HG02938 (cell line): ENCODE measurements at regions not wholly inside any gene's neighbourhood (a gene's known extent, or its start where the extent isn't known, plus 50 kb on each side); places are given as distances from the start of the nearest gene placed in this dataset.
"Not testable (repeated sequence)": the region's sequence is repeated elsewhere in the genome, so short reads cannot be mapped to it uniquely, and the experiment has no call there.

ENCODE experiments used
- ATAC-seq: cut with Tn5 transposase; IDR thresholded peaks from one replicate; pipeline ENCODE4 v1.9.1; 2021; ENCODE audit warnings: mild to moderate bottlenecking, moderate library complexity; ENCODE audit not compliant: unreplicated experiment

DNA sequence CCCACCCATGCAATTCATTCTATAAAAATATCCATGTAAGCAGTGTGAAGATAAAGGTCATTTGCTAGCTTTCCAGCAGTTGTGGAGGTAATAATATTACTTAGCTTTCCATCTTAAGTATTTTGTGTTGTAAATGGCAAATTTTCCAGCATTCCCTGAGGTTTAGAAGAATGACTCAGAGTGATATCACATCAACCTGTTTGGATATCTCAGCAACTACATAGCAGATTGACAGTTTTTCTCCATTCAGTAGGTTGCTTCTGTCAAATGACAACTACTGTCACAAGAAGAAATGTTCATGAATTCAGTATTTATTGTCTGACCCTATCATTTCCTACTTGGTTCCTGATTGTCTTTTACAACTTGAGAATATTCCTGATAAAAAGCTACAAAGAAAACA, 434.9 kb upstream of the GALNTL6 start:
- no peak for ATAC-seq

DNA sequence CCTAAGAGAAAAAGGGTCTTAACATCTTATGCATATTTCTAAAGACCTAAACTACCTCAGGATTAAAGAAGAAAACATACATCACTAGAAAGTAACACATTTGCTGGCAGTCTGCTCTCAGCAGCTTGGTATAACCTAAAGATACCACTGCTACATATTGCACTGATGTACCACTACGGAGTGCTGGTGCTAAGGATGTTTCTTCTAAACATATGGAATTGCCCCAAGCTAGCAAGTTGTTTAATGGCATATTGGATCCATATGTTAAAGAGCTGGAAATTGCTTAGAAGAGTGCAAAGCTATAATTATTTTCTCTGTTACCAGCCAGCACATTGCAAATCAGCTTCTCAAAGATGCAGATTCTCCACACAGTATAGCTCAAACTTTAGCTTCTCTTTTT, 436.5 kb upstream of the GALNTL6 start:
- no peak for ATAC-seq

DNA sequence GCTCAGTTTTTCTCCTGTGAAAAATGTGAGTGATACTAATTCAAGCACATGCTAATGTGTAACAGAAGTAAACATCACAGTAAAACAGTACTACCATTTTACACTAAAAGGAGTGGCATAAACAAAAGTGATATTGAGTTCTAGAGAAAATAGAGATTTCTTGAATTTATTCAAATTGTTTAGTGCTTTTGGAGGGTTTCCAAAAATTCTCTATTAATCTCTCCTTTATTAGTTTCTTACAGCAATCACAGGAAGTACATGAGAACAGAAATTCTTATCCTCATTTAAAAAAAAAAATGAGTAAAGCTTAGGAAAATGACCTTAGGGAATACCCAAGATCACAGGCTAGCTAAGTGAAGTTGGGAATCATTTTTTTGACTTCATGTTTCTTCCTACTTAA, 459.7 kb upstream of the GALNTL6 start:
- ATAC-seq, result no peak

DNA sequence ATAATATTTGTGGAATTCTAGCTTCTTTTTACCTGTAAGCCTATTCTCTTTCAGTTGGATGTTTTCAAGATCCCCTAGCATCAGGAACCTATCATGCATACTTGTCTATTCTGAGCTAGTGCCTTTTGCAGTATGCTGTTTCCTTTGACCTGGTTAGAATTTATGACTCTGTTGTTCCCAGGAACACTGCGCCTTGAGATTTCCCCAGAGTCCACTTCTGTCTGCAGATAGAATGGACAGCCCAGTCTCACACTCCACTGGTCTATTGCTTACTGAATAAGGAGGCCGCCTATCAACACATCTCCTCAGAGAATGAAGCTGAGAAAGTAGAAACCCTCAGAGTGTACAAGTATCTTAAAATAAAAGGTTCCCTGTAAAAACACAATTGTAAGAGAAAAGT, 465.1 kb upstream of the GALNTL6 start:
- ATAC-seq, result no peak

DNA sequence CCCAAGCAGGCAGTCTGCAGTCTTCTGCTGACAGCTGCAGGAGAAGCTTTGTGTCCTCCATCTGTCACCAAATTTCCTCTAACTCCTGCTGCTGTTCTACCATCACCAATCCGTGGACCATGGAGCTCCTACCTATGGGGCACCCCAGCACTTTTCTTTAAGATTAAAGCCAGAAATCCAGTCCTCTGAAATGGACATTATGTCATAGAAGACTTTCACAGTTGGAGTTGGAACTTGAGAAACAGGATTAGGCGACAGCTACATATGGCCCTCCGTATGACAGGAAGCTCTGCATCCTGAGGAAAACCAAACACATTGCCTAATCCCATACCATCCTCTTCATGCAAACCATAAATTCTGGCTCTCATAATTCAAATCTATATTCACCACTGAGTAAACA, 470.6 kb upstream of the GALNTL6 start:
- ATAC-seq, result no peak

DNA sequence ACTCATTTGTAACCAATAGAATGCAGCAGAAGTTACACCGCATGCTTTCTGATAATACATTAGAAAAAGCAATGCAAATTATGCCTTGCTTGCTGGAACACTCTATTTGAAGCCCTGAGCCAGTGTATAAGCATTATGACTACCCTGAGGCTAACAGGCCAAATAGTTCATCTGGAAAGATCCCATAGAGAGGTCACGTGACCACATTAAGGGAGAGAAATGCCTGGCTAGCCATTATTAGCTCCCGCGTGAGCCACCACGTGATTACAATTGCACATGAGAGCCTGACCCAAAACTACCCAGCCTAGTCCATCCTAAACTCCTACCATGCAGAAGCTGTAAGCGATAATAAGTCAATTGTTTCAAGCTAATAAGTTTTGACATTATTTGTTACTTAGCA, 472.9 kb upstream of the GALNTL6 start:
- no peak for ATAC-seq

DNA sequence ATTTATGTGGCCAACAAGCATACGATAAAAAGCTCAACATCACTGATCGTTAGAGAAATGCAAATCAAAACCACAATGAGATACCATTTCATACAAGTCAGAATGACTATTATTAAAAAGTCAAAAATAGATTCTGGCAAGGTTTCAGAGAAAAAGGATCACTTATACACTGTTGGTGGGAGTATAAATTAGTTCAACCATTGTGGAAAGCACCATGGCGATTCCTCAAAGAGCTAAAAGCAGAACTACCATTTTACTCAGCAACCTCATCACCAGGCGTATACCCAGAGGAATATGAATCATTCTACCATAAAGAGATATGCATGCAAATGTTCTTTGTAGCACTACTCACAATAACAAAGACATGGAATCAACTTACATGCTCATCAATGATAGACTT, 478.7 kb upstream of the GALNTL6 start:
- peak; percentile 75 for ATAC-seq

DNA sequence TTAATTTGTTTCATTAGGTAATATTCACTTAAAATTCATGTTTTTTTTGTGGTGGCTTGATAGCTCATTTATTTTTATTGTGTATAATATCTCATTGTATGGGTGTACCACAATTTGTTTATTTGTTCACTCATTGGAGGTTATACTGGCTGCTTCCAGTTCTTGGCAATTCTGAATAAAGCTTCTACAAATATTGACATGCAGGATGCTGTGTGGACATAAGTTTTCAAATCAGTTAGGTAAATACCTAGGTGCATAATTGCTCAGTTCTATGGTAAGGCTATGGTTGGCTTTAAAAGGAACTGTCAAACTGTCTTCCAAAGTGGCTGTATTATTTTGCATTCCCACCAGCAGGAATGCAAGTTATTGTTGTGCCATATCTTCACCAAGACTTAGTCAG, 504.5 kb upstream of the GALNTL6 start:
- ATAC-seq, result no peak

DNA sequence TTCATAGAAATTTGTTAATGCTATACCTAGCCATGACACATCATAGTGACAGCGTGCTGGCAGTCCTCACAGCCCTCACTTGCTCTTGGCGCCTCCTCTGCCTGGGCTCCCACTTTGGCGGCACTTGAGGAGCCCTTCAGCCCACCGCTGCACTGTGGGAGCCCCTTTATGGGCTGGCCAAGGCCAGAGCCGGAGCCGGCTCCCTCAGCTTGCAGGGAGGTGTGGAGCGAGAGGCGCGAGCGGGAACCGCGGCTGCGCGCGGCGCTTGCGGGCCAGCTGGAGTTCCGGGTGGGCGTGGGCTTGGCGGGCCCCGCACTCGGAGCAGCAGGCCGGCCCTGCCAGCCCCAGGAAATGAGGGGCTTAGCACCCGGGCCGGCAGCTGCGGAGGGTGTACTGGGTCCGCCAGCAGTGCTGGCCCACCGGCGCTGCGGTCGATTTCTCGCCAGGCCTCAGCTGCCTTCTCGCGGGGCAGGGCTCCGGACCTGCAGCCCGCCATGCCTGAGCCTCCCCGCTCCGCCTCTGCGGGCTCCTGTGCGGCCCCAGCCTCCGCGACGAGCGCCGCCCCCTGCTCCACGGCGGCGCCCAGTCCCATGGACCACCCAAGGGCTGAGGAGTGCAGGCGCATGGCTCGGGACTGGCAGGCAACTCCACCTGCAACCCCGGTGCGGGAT, 515.0 kb upstream of the GALNTL6 start:
- not testable (repeated sequence) for ATAC-seq

DNA sequence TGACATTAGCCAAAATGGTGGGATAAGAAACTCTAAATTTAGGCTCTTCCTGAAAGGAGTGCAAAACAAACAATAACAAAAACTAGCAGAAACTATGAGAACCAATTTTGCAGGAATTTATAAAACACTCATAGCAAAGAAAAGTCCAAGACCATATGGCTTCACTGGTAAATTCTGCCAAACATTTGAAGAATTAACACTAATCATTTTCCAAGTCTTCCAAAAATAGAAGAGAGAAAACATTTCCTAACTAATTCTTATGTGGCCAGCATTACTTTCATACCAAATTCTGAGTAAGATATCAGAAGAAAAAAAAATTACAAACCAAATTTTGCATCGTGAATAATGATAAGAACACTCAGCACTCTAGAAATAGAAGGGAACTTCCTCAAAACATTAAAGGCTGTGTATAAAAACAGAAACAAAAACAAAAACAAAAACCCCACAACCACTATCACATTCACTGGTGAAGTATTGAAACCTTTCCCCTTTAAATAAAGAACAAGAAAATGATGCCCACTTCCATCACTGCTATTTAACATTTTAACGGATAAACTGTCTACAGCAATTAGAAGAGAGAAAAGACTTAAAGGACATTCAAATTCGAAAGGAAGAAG, 524.3 kb upstream of the GALNTL6 start:
- no peak for ATAC-seq

DNA sequence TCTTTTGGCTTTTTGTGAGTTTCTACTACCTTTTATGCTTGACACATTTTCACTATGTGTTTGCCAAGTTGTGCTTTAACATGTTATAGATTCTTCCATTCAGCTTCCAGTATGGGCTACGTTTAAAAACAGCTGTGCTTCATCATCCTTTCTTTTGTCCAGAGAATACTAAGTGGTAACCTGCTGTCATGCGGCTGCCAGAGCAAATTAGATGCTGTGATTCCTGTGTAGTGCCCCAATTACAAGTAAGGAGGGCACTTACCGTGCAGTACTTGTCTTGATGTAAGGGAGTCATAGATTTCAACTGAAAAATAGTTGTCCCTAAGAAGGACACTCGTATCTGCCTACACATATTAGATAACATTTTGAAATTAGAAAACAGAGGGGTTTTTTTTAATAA, 531.8 kb upstream of the GALNTL6 start:
- ATAC-seq, result no peak

DNA sequence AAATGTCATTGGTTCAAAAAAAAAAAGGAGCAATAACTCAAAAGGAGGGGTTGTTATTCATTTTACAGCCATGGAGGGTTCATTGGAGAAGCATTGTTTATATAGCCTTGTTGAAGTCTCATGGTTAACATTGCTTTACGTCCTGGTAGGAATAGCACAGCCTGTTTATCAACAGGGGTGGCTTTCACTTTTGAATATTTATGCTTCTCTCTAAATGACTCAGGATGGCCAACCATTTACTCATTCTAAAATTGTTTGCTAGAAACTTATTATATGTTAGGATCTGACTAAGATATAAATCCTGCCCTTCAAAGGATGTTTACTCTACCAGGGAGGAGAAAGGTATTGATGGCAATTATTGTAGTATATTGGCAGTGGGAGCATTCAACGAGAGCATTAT, 534.1 kb upstream of the GALNTL6 start:
- ATAC-seq, result no peak

DNA sequence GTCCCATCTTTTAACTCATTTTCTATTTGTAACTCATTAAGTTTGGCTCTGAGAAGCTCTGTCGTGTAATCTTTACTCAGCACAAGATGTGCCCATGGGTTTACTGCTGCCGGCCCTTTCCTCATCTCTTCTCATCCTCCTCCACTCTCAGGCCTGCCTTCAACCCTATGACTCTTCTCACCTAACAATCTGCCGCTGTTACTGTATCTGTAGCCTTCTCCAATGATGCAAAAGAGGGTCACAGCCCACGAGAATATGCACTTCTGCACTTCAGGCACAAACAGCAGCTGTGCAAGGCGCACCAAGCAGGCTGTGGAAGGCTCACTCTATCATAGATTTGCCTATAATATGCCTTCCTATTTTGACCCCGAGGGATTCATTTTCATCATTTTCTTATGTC, 546.5 kb upstream of the GALNTL6 start:
- ATAC-seq, result no peak

DNA sequence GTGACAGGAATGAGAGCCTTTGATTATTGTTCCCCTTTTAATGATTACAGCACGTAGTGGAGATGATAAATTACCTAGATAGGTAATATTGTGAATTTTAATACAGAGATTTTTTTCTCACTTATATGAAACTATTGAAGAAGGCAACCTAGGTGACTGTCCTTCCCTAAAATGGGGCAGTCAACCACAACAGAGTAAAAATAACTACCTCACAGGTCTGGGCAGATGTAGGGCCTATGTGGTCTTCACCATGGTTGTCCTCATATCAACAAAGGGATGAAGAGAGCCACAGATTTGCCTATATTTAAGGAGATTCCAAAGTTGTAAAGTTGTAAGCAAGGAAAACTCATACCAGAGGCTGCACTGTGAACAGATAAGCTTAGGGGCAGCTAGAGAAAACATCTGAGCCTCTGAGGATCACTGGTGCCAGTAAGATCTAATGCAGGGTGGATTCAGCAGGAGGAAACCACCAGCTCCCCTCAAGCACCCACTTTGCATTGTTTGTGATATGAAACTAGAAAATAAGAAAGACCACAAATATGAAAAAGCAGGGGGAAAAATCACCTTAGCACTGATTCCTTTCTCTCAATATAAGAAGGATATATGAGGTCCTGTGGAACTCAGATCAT, 547.9 kb upstream of the GALNTL6 start:
- no peak for ATAC-seq

DNA sequence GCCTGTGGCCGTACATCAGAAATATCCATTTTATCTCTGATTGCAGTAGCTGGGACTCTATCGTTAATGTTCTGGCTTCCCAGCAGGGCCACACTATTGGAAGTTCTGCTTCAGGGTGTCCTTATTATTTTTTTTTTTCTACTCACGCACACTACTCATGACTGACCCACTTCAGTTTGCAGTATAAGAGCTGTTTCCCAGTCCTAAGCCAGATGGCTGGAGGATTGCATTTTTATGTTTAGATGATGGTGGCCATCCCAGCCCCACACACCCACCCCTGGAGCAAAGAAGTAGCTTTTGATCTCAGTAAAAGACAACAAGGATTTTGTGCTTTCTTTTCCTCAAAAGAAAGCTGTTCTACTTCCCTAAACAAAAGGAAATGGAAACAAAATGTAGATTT, 557.0 kb upstream of the GALNTL6 start:
- ATAC-seq, result no peak

DNA sequence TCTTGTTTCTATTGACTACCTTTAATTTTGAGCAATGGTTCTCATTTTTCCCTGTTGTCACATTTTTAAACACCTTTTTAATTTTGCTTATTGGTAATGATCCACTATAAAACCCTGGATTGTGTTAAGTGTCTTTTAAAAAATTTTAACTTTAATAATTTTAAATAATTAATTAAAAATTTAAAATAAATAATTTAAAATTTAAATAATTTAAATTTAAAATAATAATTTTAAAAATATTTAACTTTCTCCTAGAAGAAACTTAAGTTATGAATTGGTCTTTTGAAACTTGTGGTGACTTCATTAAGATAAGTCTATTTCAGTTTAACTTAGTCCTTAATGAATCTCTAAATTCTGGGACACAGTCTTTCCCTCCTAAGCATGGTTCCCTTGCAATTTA, 566.3 kb upstream of the GALNTL6 start:
- ATAC-seq, result no peak

DNA sequence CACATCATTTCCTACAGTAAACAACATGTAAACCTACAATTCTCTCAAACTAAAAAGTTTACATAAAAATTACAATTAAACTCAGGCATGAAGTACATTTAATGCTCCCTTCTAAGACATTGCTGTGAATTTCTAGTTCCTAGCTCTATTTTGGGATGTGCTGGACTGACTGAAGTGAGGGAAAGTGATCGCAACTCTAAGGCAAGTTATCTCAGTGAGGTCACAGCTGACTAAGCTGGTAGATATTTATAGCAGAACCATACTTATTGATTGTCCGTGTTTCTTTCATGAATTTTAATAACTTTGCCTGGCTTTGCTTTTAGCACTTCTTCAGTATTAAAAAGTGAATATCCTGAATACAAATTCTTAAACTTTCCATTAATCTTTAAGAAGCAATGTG, 570.4 kb upstream of the GALNTL6 start:
- no peak for ATAC-seq

DNA sequence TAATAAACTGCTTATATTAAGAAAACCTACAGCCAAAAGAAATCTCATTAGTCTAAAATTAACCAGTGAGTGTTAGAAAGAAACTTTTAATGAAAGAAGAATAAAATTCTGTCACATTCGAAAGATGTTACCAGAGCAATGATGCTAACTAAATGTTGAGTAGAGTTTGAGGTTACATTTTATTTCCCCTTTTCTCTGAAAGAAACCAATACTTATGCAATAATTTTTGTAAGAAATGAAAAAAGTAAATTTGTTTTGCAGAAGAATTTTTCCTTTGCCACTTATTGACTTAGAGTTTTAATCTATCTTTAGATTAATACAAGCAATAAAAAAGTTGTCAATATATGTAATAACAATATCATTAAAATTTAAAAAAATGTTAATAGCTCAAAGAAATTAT, 574.0 kb upstream of the GALNTL6 start:
- no peak for ATAC-seq

DNA sequence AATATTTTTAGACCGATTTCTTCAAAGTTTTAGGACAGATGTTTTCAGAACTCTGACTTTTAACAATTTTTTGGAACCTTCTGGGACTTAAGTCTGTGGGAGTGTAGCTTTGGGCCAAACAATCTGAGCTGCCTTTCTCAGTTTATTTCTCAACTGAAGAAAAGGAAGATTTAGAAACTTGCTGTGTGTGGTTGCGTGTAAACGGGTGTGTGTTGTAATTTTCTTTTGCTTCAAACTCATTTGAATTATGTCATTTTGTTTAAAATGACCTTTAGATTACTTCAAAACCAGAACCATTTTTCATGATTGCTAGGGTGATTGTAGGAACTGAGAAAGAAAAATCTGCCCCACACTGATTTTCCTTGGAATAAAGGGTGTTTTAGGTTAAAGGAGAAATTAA, 577.7 kb upstream of the GALNTL6 start:
- ATAC-seq, result no peak

DNA sequence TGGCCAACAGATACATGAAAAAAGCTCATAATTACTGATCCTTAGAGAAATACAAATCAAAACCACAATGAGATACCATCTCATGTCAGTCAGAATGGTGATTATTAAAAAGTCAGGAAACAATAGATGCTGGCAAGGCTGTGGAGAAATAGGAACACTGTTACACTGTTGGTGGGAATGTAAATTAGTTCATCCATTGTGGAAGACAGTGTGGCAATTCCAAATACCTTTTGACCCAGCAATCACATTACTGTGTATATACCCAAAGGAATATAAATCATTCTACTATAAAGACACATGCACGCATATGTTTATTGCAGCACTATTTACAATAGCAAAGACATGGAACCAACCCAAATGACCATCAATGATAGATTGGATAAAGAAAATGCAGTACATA, 583.9 kb upstream of the GALNTL6 start:
- ATAC-seq, result not testable (repeated sequence)

DNA sequence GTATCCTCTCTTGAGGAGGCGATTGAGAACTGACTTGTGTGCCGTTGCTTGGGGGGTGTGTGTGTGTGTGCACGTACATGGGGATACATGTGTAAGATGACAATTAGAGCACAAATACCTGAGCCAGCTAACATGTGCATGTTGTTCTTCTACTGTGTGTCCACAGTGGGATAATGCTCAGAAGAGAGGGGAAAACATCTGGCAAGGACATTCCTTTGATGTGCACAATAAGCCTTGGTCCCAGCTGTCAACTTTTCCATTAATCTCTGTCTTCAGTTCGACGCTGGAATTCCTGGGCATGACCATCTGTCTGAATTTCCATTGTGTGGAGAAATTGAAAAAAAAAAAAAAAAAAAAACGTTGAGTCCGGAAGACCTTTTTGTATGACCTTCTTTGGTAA, 592.0 kb upstream of the GALNTL6 start:
- no peak for ATAC-seq

DNA sequence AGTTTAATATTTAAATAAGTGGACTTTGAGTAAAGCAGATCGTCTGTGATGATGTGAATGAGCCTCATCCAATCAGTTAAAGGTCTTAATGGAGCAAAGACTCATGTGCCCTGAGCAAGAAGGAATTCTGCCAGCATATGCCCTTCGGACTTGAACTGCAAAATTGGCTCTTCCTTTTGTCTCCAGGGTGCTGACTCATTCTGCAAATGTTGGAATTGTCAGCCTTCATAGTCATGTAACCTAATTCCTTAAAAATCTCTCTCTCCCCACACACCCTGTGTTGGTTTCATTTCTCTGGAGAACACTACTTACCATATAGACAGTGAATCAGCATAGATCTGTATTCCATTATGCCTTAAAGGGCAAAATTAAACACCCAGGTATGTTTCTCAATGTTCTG, 609.8 kb upstream of the GALNTL6 start:
- ATAC-seq, result no peak

DNA sequence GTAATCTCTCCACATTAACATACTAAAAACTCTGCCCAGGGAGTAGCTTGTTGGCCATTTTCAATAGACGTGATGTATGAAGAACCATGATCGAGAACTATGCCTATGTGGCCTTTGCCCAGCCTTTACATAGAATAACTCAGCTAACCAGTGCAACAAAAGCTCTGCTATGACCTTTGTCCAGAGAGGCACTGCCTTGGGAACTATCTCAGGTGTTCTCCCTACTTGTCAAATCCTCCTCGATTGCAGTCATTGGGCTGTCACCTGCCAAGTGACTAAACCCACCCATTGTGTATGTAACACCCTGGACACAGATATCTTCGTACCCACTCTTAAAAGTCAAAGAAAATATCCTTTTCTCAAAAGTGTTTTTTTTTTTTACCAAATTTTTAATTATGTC, 610.3 kb upstream of the GALNTL6 start:
- ATAC-seq, result no peak
